Left ventricle myocardium inferior (tissue), 1 donor: ENCODE measurements at regions not wholly inside any gene's neighbourhood (a gene's known extent, or its start where the extent isn't known, plus 50 kb on each side); places are given as distances from the start of the nearest gene placed in this dataset.

Source experiments
- DNase-seq: peaks from one replicate; pipeline ENCODE4 v3.0.0-alpha.2; 2020
- H3K27ac ChIP-seq: fragments of 200-600 bp; replicated peaks from 2 replicates; pipeline ENCODE4 v1.8.0; 2021
- H3K27me3 ChIP-seq: fragments of 200-600 bp; 2 replicates; pipeline ENCODE4 v1.8.0; 2021; ENCODE audit warnings: low read depth
- H3K36me3 ChIP-seq: fragments of 200-600 bp; 2 replicates; pipeline ENCODE4 v1.8.0; 2021
- H3K4me1 ChIP-seq: fragments of 200-600 bp; 2 replicates; pipeline ENCODE4 v1.8.0; 2021
- H3K4me3 ChIP-seq: fragments of 200-600 bp; 2 replicates; pipeline ENCODE4 v1.8.0; 2021; ENCODE audit warnings: mild to moderate bottlenecking, moderate library complexity
- H3K9me3 ChIP-seq: fragments of 200-600 bp; replicated peaks from 2 replicates; pipeline ENCODE4 v1.8.0; 2021
- intact Hi-C: fragments of 100-400 bp; cut with micrococcal nuclease; formaldehyde crosslinking; loops from one replicate; pipeline ENCODE4 v1.11.0; 2022
- TF ChIP-seq, protein P1 (sequence below): fragments of 200-600 bp; IDR thresholded peaks from 2 replicates; pipeline ENCODE4 v1.8.0; 2021; ENCODE audit warnings: antibody characterized with exemption, mild to moderate bottlenecking, borderline replicate concordance
- donor health status: DM: no; HTN: yes; CAD: no; lungs with severe emphysema.

GRCh38 chr11:109821511-109821910 is 271.7 kb upstream of the ZC3H12C start:
- DNase-seq = no peak
- H3K36me3 ChIP-seq = no peaks in the 10 kb centered on the region
- no peaks in the 10 kb centered on the region for H3K4me1 ChIP-seq
- H3K4me3 ChIP-seq = no peak overlapping the region
- H3K9me3 ChIP-seq = no peaks in the 10 kb centered on the region
- no peaks in the 10 kb centered on the region for H3K27me3 ChIP-seq
- intact Hi-C loops = no loop called here
- TF ChIP-seq, protein P1, sequence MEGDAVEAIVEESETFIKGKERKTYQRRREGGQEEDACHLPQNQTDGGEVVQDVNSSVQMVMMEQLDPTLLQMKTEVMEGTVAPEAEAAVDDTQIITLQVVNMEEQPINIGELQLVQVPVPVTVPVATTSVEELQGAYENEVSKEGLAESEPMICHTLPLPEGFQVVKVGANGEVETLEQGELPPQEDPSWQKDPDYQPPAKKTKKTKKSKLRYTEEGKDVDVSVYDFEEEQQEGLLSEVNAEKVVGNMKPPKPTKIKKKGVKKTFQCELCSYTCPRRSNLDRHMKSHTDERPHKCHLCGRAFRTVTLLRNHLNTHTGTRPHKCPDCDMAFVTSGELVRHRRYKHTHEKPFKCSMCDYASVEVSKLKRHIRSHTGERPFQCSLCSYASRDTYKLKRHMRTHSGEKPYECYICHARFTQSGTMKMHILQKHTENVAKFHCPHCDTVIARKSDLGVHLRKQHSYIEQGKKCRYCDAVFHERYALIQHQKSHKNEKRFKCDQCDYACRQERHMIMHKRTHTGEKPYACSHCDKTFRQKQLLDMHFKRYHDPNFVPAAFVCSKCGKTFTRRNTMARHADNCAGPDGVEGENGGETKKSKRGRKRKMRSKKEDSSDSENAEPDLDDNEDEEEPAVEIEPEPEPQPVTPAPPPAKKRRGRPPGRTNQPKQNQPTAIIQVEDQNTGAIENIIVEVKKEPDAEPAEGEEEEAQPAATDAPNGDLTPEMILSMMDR = no peak
- H3K27ac ChIP-seq = no peak overlapping the region

DNA sequence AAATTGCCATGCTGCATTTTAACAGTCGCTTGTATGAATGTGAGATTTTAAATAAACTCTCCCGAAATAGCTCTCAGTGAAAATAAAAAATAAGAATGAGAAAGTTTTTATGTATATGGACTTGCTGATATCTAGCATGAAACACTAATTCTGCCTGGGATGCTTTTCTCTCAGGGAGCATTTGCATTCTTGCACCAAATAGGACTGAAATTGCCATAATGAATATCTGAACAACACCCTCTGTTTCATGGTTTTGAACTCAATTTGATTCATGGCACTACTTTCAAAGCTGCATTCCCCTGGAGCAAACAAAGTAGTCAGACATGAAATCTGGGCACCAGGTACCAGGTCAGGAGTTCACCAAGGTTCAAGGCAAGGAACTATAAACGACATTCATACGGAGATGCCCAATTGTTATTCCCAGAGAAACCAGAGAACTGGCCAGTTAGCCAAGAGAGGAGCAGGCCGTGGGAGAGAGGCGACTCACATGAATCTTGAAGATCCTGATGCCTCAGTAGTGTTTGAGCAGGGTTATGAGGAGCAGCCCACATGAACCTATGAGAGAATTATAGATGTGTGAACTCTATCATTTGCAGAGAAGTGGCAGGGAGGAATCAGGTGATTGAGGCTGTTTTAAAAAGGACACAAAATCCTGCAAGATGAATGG is 270.6 kb upstream of the ZC3H12C start:
- intact Hi-C loops = no loop called here
- TF ChIP-seq, protein P1 = no peak
- no peak for DNase-seq

GRCh38 chr11:109828387-109828786 is 264.8 kb upstream of the ZC3H12C start:
- TF ChIP-seq, protein P1 = no peak
- no peaks in the 10 kb centered on the region for H3K4me1 ChIP-seq
- H3K27me3 ChIP-seq = no peaks in the 10 kb centered on the region
- no peak overlapping the region for H3K4me3 ChIP-seq
- DNase-seq = no peak
- peaks cover 5% of the 10 kb centered on the region for H3K9me3 ChIP-seq
- no peak overlapping the region for H3K27ac ChIP-seq
- intact Hi-C loops = no loop called here
- no peaks in the 10 kb centered on the region for H3K36me3 ChIP-seq

More for the DNA sequence above, 270.6 kb upstream of the ZC3H12C start:
- Histone ChIP-seq H3K4me3 (no peak overlapping the region), H3K36me3 (no peaks in the 10 kb centered on the region), H3K27me3 (no peaks in the 10 kb centered on the region), H3K9me3 (no peaks in the 10 kb centered on the region), H3K27ac (no peak overlapping the region), H3K4me1 (no peaks in the 10 kb centered on the region)

DNA sequence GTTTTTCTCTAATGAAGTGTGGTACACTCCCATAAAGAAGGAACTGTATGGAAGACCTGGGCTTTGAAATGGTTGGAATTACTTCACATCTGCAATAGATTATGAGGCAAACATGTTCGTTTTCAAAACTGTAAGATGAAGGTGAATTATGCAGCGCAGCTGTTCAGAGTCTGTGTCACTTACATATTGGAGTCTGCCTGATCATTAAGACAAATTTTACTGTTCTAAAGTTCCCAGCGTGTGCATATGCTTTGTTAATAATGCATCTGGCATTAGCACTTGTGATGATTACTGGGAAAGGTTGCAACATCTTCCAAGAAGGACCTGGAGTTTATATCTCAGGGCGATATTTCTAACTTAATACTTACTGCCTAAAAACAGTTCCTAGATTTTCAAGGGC is 255.2 kb upstream of the ZC3H12C start:
- no peak overlapping the region for H3K27ac ChIP-seq
- TF ChIP-seq, protein P1 = no peak
- H3K27me3 ChIP-seq = no peaks in the 10 kb centered on the region
- H3K9me3 ChIP-seq = no peaks in the 10 kb centered on the region
- DNase-seq = no peak
- intact Hi-C loops = no loop called here
- H3K4me1 ChIP-seq = no peaks in the 10 kb centered on the region
- no peak overlapping the region for H3K4me3 ChIP-seq
- H3K36me3 ChIP-seq = no peaks in the 10 kb centered on the region

- H3K27me3 ChIP-seq = no peaks in the 10 kb centered on the region
- H3K4me1 ChIP-seq = no peaks in the 10 kb centered on the region
- intact Hi-C loops = no loop called here
- TF ChIP-seq, protein P1 = no peak
- H3K27ac ChIP-seq = no peak overlapping the region
- no peaks in the 10 kb centered on the region for H3K36me3 ChIP-seq
- no peak for DNase-seq
- H3K9me3 ChIP-seq = no peaks in the 10 kb centered on the region
- no peak overlapping the region for H3K4me3 ChIP-seq
These were observed 247.8 kb upstream of the ZC3H12C start for GRCh38 chr11:109845437-109845836.
